Heart right ventricle (tissue), 16 donors: ENCODE measurements at regions not wholly inside any gene's neighbourhood (a gene's known extent, or its start where the extent isn't known, plus 50 kb on each side); places are given as distances from the start of the nearest gene placed in this dataset.

Source experiments
- ATAC-seq, 8 donors: fragments of 200-7000 bp; cut with Tn5 transposase; one replicate each; pipeline ENCODE4 v1.9.1; 2020; ENCODE audit warnings: mild to moderate bottlenecking in 8 of 8, moderate library complexity in 8 of 8, moderate number of reproducible peaks in 1 of 8
- DNase-seq, 2 donors: peaks; one replicate each; pipeline ENCODE4 v3.0.0-alpha.2; 2020
- H3K27ac ChIP-seq, 10 donors: fragments of 200-600 bp; sonication (generic) in 2 of 10; one replicate each; pipeline versions ENCODE4 v1.5.0 to v1.8.0; 2020 to 2022; ENCODE audit warnings: mild to moderate bottlenecking in 3 of 10
- H3K27me3 ChIP-seq, 7 donors: fragments of 200-600 bp; one replicate each; pipeline ENCODE4 v1.8.0; 2021 to 2022; ENCODE audit warnings: mild to moderate bottlenecking in 2 of 7
- H3K36me3 ChIP-seq, 9 donors: fragments of 200-600 bp; sonication (generic) in 1 of 9; one replicate each; pipeline versions ENCODE4 v1.5.0 to v1.8.0; 2020 to 2022; ENCODE audit warnings: mild to moderate bottlenecking in 2 of 9
- H3K4me1 ChIP-seq, 9 donors: fragments of 200-600 bp; sonication (generic) in 1 of 9; one replicate each; pipeline versions ENCODE4 v1.5.0 to v1.8.0; 2020 to 2022; ENCODE audit warnings: mild to moderate bottlenecking in 4 of 9
- H3K4me3 ChIP-seq, 10 donors: fragments of 200-600 bp; sonication (generic) in 2 of 10; one replicate each; pipeline versions ENCODE4 v1.5.0 to v1.8.0; 2020 to 2022; ENCODE audit warnings: mild to moderate bottlenecking in 7 of 10, moderate library complexity in 2 of 10
- H3K9me3 ChIP-seq, 11 donors: fragments of 200-600 bp in 10 of 11; sonication (generic) in 2 of 11; one replicate each; pipeline versions ENCODE4 v1.5.0 to v1.8.0; 2013 to 2022; ENCODE audit warnings: mild to moderate bottlenecking in 2 of 11, control low read depth in 1 of 11, moderate library complexity in 1 of 11
- WGBS, 2 donors: extraction: QIAGEN DNeasy Blood & Tissue Kit; methylation state at CpG; one replicate each; pipeline ENCODE4 v1.1.7; 2013; ENCODE audit warnings: inconsistent platforms in 1 of 2; 5-methylcytosine and 5-hydroxymethylcytosine counted together
- intact Hi-C, 10 donors: fragments of 100-400 bp; cut with DNase I; formaldehyde crosslinking; loops; one replicate each; pipeline versions ENCODE4 v1.11.1 to v1.14.2; 2022
- TF ChIP-seq, protein P1 (sequence below), 9 donors: fragments of 200-600 bp; sonication (generic) in 2 of 9; IDR thresholded peaks; one replicate each; pipeline versions ENCODE4 v1.5.0 to v1.8.0; 2021 to 2022; ENCODE audit warnings: antibody characterized with exemption in 9 of 9, mild to moderate bottlenecking in 5 of 9, moderate library complexity in 1 of 9
- donor health status: Arrhythmogenic right ventricular cardiomyopathy.
- donor health status: ischemic (EF 13 %, LVEDD 7.1; RV severe dilation, severe dysfunction).
- donor health status: healthy with polysubstance abuse.
- donor health status: DM: no; HTN: yes; CAD: no.
- donor health status: DM: no; HTN: no; CAD: no.
- donor health status: ischemic (EF 25% LVEDD 6.9; RV normal size, moderate dysfunction).
- donor health status: ischemic (EF 25% LVEDD 5.7; RV mildly dilated, moderate dysfunction).
- donor health status: healthy.
- donor health status: DM: yes; HTN: yes; CAD: no.
- donor health status: Ischemic cardiomyopathy.
- donor health status: ischemic (EF 35%, LVEDD 5.7; RV mildly dilated, moderate dysfunction).
- donor health status: nonischemic (EF 11% LVEDD 7.7; RV severe dilation, severe dysfunction).
- donor health status: DM: yes; HTN: yes; CAD: no.
- donor health status: PGD.
- donor health status: ischemic (EF 29% LVEDD 5.4; RV normal size, mild dysfunction).
- donor health status: nonischemic (EF 23%, LVEDD 6.1; RV moderate dilation, normal function).

DNA sequence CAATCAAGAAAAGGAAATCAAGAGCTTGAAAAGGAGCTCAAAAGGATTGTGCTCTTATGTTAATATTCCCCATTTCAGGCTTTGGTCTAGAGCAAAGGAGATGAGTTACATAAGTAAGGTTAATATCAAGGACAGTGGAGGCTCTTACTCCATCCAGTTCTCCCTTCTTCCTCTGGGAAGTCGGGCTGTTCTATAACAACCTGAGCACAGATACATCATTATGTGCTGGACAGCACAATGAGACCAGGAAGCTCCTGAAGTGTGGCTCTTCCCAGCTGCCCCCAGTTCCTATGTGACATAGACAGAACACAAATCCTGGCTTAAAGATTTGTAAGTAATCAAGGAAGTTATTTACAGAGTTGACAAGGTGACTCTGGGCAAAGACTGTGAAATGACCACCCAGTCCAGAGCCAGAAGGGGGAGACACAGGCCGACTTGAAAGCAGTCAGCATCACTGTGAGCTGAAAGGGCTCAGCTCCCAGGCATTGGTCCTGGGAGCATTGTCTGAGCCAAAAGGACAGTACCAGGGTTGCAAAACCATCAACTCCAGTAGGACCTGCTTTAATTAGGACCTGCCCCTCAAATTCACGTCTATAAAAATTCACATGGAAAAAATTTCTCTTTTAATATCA, 917.6 kb upstream of the ACVR2A start:
- Histone ChIP-seq H3K4me3 (no peak overlapping the region), H3K4me1 (no peaks in the 10 kb centered on the region), H3K9me3 (peaks cover 0 to under 1% (median 0%) of the 10 kb centered on the region in 11 donors), H3K27ac (no peak overlapping the region), H3K27me3 (no peaks in the 10 kb centered on the region), H3K36me3 (no peaks in the 10 kb centered on the region)
- ATAC-seq (peak in 3 of 8 donors; percentile 35 to 70 (median 58)), DNase-seq (no peak)
- 27 to 30% methylated on average over 3 of the region's 3 CpGs for WGBS, 2 donors
- TF ChIP-seq, protein P1, sequence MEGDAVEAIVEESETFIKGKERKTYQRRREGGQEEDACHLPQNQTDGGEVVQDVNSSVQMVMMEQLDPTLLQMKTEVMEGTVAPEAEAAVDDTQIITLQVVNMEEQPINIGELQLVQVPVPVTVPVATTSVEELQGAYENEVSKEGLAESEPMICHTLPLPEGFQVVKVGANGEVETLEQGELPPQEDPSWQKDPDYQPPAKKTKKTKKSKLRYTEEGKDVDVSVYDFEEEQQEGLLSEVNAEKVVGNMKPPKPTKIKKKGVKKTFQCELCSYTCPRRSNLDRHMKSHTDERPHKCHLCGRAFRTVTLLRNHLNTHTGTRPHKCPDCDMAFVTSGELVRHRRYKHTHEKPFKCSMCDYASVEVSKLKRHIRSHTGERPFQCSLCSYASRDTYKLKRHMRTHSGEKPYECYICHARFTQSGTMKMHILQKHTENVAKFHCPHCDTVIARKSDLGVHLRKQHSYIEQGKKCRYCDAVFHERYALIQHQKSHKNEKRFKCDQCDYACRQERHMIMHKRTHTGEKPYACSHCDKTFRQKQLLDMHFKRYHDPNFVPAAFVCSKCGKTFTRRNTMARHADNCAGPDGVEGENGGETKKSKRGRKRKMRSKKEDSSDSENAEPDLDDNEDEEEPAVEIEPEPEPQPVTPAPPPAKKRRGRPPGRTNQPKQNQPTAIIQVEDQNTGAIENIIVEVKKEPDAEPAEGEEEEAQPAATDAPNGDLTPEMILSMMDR (IDR thresholded peaks at IDR 0.05) = peak in 7 of 9 donors; percentile 25 to 51 (median 36)
- intact Hi-C loops = no loop called here

- no peaks in the 10 kb centered on the region for H3K9me3 ChIP-seq
- no peaks in the 10 kb centered on the region for H3K36me3 ChIP-seq
- DNase-seq (no peak), ATAC-seq (no peak)
- H3K4me3 ChIP-seq = no peak overlapping the region
- WGBS, 2 donors = 41 to 45% methylated on average over 2 of the region's 2 CpGs
- H3K27ac ChIP-seq = no peak overlapping the region
- TF ChIP-seq, protein P1 (IDR thresholded peaks at IDR 0.05) = no peak
- H3K4me1 ChIP-seq = peaks cover 0 to 16% (median 6%) of the 10 kb centered on the region in 9 donors
- no peaks in the 10 kb centered on the region for H3K27me3 ChIP-seq
- intact Hi-C loops = no loop called here
These were observed 926.5 kb upstream of the ACVR2A start for GRCh38 chr2:146918280-146918679.

- Histone ChIP-seq H3K9me3 (no peaks in the 10 kb centered on the region), H3K4me3 (no peak overlapping the region), H3K4me1 (peaks cover 0 to 16% (median 6%) of the 10 kb centered on the region in 9 donors), H3K27ac (no peak overlapping the region), H3K27me3 (no peaks in the 10 kb centered on the region), H3K36me3 (no peaks in the 10 kb centered on the region)
- ATAC-seq (no peak), DNase-seq (no peak)
- intact Hi-C loops = no loop called here
- TF ChIP-seq, protein P1 (IDR thresholded peaks at IDR 0.05) = no peak
- 24 to 27% methylated on average over 1 of the region's 1 CpG for WGBS, 2 donors
These were observed 927.3 kb upstream of the ACVR2A start for GRCh38 chr2:146917431-146918042.

- H3K27me3 ChIP-seq = no peaks in the 10 kb centered on the region
- TF ChIP-seq, protein P1 (IDR thresholded peaks at IDR 0.05) = no peak
- H3K4me1 ChIP-seq = peaks cover 0 to 16% (median 6%) of the 10 kb centered on the region in 9 donors
- intact Hi-C loops = no loop called here
- H3K27ac ChIP-seq = no peak overlapping the region
- 88 to 92% methylated on average over 7 of the region's 7 CpGs for WGBS, 2 donors
- no peak for ATAC-seq
- no peak for DNase-seq
- H3K4me3 ChIP-seq = no peak overlapping the region
- H3K9me3 ChIP-seq = no peaks in the 10 kb centered on the region
- no peaks in the 10 kb centered on the region for H3K36me3 ChIP-seq
These were observed 927.9 kb upstream of the ACVR2A start for GRCh38 chr2:146916914-146917313.
